BJ (cell line): ENCODE measurements at regions not wholly inside any gene's neighbourhood (a gene's known extent, or its start where the extent isn't known, plus 50 kb on each side); places are given as distances from the start of the nearest gene placed in this dataset.

Experiments used
- CTCF ChIA-PET: fragments of 350-600 bp; formaldehyde crosslinking; extraction: SDS; loops from one replicate; lab custom pipeline; 2021; ENCODE audit warnings: antibody characterized with exemption, inconsistent platforms; lab: Yijun Ruan, JAX
- POLR2A ChIA-PET: fragments of 300-600 bp; sonication (Branson Sonifier 250); formaldehyde crosslinking; extraction: SDS; loops from one replicate; lab custom pipeline; 2021; ENCODE audit warnings: antibody characterized with exemption; lab: Charles Lee
- DNase-seq: peaks from one replicate; pipeline ENCODE4 v3.0.0-alpha.2; 2011; ENCODE audit warnings: low read depth
- H3K27me3 ChIP-seq: 2 replicates; pipeline ENCODE4 v1.6.0; 2011; ENCODE audit warnings: low read length; ENCODE audit not compliant: control insufficient read depth, insufficient read depth
- H3K36me3 ChIP-seq: 2 replicates; pipeline ENCODE4 v1.5.1; 2011; ENCODE audit warnings: low read length; ENCODE audit not compliant: control insufficient read depth, insufficient read depth
- H3K4me3 ChIP-seq: 2 replicates; pipeline ENCODE4 v1.5.1; 2011; ENCODE audit warnings: low read depth, mild to moderate bottlenecking, control low read depth, low read length
- CTCF ChIP-seq: IDR thresholded peaks from 2 replicates; pipeline ENCODE4 v1.5.1; 2011; ENCODE audit warnings: low read depth, mild to moderate bottlenecking, control low read depth, inconsistent platforms, low read length, moderate library complexity; ENCODE audit not compliant: insufficient read depth

DNA sequence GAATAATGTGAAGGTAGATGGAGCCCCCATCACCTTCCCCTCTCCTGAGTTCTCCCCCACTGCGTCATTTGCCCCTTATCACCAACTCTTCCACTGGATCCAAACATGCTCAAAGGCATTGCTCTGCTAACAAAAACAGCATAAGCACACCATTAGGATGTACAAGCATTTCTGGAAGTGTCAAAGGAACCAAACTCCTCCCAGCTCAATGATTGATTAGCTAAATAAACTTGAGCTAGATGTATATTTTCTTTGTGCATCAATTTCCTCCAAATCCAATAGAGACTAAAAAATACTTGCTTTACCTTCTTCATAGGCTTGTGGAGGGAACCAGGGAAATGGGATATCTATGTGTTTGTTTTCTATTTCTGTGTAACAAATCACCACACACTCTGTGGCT lies 248.4 kb upstream of the JARID2 start:
- no peak for DNase-seq
- Histone ChIP-seq H3K4me3 (no peak overlapping the region), H3K27me3 (peaks cover 4% of the 10 kb centered on the region), H3K36me3 (no peaks in the 10 kb centered on the region)
- TF ChIP-seq CTCF: no peak
- CTCF ChIA-PET: no interaction called here
- POLR2A ChIA-PET: no interaction called here

DNA sequence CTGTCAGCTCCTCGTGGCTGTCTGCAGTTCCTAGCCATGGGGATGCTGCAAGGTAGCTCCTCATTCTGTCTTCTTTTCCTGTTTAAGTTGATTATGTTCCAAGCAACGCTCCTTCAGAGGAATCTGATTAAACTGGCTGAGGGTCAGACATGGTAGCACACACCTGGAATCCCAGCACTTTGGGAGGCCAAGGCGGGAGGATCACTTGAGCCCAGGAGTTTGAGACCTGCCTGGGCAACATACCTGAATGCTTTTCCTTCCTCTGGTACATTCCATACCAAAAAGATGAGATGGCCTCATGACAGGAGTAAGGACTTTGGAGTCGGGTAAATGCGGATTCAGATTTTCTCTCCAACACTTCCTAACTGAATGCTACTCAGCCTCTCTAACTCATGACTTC lies 246.8 kb upstream of the JARID2 start:
- H3K36me3 ChIP-seq: no peaks in the 10 kb centered on the region
- no peak for DNase-seq
- ChIA-PET CTCF (interaction anchor here (1.7 kb wide), 1 partner anchor 11 kb away, joined by 4 read pairs; no protein-coding TSS in a partner anchor), POLR2A (no interaction called here)
- no peak for TF ChIP-seq CTCF
- H3K4me3 ChIP-seq: no peak overlapping the region
- H3K27me3 ChIP-seq: peaks cover 4% of the 10 kb centered on the region

GRCh38 chr6:15001326-15001910 lies 244.5 kb upstream of the JARID2 start:
- DNase-seq: no peak
- peaks cover 2% of the 10 kb centered on the region; the same call in 1 of the 2 replicates for H3K27me3 ChIP-seq
- POLR2A ChIA-PET: no interaction called here
- H3K36me3 ChIP-seq: no peaks in the 10 kb centered on the region
- CTCF ChIA-PET: interaction anchor here (0.7 kb wide), 1 partner anchor 48 kb away, joined by 3 read pairs; no protein-coding TSS in a partner anchor
- H3K4me3 ChIP-seq: no peak overlapping the region
- TF ChIP-seq CTCF: no peak

GRCh38 chr6:15008269-15008668 lies 237.6 kb upstream of the JARID2 start:
- H3K4me3 ChIP-seq: no peak overlapping the region
- POLR2A ChIA-PET: no interaction called here
- no peaks in the 10 kb centered on the region for H3K27me3 ChIP-seq
- TF ChIP-seq CTCF: no peak
- CTCF ChIA-PET: interaction anchor here (0.6 kb wide), 1 partner anchor 9 kb away, joined by 3 read pairs; no protein-coding TSS in a partner anchor
- no peak for DNase-seq
- H3K36me3 ChIP-seq: no peaks in the 10 kb centered on the region

- POLR2A ChIA-PET: no interaction called here
- Histone ChIP-seq H3K4me3 (no peak overlapping the region), H3K36me3 (no peaks in the 10 kb centered on the region), H3K27me3 (peaks cover 5% of the 10 kb centered on the region; the same call in 1 of the 2 replicates)
- DNase-seq: no peak
- no peak for TF ChIP-seq CTCF
- CTCF ChIA-PET: no interaction called here
These were observed 230.9 kb upstream of the JARID2 start for GRCh38 chr6:15014958-15015357.
